Adipocyte (in vitro differentiated cells): ENCODE measurements at regions not wholly inside any gene's neighbourhood (a gene's known extent, or its start where the extent isn't known, plus 50 kb on each side); places are given as distances from the start of the nearest gene placed in this dataset.

Source experiments
- DNase-seq: peaks from one replicate; pipeline ENCODE4 v3.0.0-alpha.2; 2015; ENCODE audit warnings: low read depth
- H3K27me3 ChIP-seq: replicated peaks from 2 replicates; pipeline ENCODE4 v1.7.0; 2013; ENCODE audit warnings: mild to moderate bottlenecking, low read length, moderate library complexity; ENCODE audit not compliant: control insufficient read depth, insufficient read depth
- H3K36me3 ChIP-seq: 2 replicates; pipeline ENCODE4 v1.7.0; 2013; ENCODE audit warnings: low read length, mild to moderate bottlenecking, moderate library complexity; ENCODE audit not compliant: control insufficient read depth, insufficient read depth, severe bottlenecking
- H3K4me1 ChIP-seq: 2 replicates; pipeline ENCODE4 v1.7.0; 2013; ENCODE audit warnings: mild to moderate bottlenecking, low read length, moderate library complexity; ENCODE audit not compliant: control insufficient read depth, insufficient read depth
- H3K4me3 ChIP-seq: 2 replicates; pipeline ENCODE4 v1.7.0; 2013; ENCODE audit warnings: mild to moderate bottlenecking, low read length, moderate library complexity
- H3K9ac ChIP-seq: 2 replicates; pipeline ENCODE4 v1.7.0; 2013; ENCODE audit warnings: mild to moderate bottlenecking, low read length, moderate library complexity
- H3K9me3 ChIP-seq: 2 replicates; pipeline ENCODE4 v1.7.0; 2013; ENCODE audit warnings: mild to moderate bottlenecking, low read length, moderate library complexity; ENCODE audit not compliant: control insufficient read depth

DNA sequence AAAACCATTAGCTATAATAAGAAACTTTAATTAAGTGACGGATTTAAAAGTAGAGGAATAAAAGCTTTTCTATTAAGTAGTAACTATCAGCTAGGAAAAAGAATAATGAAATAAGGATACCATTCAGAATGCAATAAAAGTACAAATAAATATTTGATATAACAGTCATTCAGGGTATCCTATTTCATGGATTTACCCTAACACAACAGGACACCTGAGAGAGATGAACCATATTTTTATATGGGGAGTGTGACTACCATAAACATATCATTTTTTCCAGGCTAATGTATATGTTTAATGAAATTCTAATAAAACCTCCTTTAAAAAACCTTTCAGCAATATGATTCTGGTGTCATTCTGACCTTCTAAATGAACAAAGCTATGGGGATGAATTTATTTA lies 393.8 kb downstream of the SNAPC1 start:
- DNase-seq: no peak
- Histone ChIP-seq H3K4me3 (no peak overlapping the region), H3K27me3 (no peaks in the 10 kb centered on the region), H3K4me1 (no peaks in the 10 kb centered on the region), H3K9ac (no peak overlapping the region), H3K36me3 (no peaks in the 10 kb centered on the region), H3K9me3 (no peaks in the 10 kb centered on the region)

DNA sequence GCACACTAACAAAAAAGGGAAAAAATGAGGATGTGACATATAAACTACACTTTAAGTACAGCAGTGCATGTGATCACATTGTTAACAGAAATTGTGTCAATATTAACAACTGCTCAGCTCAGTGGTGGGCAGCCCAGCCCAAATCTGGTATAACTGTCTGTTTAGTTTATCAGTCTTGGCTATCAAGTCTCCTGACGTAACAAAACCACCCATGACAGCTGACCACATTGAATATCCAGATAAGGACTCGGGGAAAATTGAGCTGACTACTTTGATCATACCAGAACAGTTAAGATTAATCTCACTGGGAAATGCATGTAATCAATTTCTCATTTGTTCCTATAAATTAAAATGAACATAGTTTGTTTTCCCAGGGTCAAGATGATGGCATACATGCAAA lies 396.6 kb downstream of the SNAPC1 start:
- H3K9ac ChIP-seq: no peak overlapping the region
- no peak overlapping the region for H3K4me3 ChIP-seq
- peaks cover 8% of the 10 kb centered on the region for H3K27me3 ChIP-seq
- H3K9me3 ChIP-seq: no peaks in the 10 kb centered on the region
- H3K36me3 ChIP-seq: no peaks in the 10 kb centered on the region
- DNase-seq: no peak
- no peaks in the 10 kb centered on the region for H3K4me1 ChIP-seq

DNA sequence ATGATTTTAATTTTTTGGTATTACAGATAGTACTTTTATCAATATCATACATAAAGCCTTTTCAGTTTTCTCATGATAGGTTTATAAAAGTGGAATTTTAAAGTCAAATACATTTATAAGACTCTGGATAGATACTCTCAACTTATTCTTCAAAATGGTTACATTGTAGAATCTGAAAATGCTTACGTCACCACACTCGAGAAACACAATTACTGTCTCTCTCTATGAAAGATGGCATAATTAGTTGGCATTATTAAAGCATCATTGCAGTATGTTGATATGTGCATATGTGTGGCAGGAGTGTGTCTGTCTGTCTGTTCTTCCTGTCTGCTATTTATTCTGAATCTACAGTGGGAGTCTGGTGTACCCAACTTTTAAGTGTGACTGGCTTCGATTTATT lies 397.1 kb downstream of the SNAPC1 start:
- no peaks in the 10 kb centered on the region for H3K36me3 ChIP-seq
- no peaks in the 10 kb centered on the region for H3K9me3 ChIP-seq
- no peaks in the 10 kb centered on the region for H3K4me1 ChIP-seq
- H3K27me3 ChIP-seq: peaks cover 11% of the 10 kb centered on the region
- H3K4me3 ChIP-seq: no peak overlapping the region
- no peak for DNase-seq
- no peak overlapping the region for H3K9ac ChIP-seq

DNA sequence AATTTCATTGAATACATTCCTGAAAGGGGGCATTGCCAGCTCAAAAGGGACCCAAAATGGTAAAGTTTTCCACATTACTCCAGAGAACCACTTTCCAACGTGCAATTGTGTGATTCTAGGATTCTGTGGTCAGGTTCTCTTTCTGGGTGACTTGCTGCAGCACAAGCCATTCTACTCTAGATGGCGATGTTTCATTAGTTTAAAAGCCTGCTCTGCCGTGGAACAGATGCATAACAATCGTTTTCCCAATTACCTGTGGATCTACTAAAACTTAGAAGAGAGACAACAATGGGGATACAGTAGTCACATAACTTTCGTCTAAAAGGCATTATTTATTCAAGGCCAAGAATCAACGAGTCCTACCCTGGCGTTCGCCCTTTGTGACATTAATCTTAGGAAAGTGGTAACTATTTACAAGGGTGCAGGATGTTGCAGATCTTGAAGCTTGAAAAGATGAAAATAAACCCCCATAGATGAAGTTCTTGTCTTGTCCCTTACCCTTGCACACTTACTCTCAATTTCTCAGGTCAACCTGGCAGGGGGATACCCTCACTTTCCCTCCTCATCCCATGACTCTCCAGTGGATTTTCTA lies 400.9 kb downstream of the SNAPC1 start:
- H3K27me3 ChIP-seq: peaks cover 30% of the 10 kb centered on the region
- H3K4me3 ChIP-seq: no peak overlapping the region
- H3K4me1 ChIP-seq: no peaks in the 10 kb centered on the region
- H3K36me3 ChIP-seq: no peaks in the 10 kb centered on the region
- H3K9me3 ChIP-seq: no peaks in the 10 kb centered on the region
- DNase-seq: peak; percentile 84
- no peak overlapping the region for H3K9ac ChIP-seq

DNA sequence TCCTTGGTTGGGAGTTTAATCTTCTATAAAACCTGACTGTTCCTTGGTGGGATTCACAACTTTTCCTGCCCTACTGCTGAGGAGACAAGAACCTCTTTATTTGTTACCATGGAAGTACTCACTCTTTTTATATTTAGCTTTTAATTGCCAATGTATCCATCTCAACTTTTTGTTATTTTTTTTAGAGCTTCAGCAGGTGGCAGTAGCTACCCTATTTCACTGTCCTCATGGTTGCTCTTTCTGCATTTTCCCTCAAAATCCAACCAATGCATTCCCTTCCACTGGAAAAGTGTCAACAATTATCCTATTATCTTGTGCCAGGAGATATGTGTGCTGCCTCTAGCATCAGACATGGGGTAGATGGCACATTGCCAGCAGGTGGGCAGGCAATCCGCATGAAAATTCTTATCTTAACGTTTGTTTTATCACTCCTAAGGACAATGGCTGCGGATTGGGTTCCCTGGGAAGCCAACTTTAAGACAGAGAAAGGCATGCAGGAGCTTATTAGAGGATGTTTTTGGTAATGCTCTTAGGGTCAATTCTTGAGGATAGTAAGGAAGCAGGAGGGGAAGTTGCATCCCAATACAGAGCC lies 406.4 kb downstream of the SNAPC1 start:
- Histone ChIP-seq H3K27me3 (peaks cover 22% of the 10 kb centered on the region), H3K9ac (no peak overlapping the region), H3K4me1 (no peaks in the 10 kb centered on the region), H3K4me3 (no peak overlapping the region), H3K36me3 (no peaks in the 10 kb centered on the region), H3K9me3 (no peaks in the 10 kb centered on the region)
- DNase-seq: peak; percentile 32

DNA sequence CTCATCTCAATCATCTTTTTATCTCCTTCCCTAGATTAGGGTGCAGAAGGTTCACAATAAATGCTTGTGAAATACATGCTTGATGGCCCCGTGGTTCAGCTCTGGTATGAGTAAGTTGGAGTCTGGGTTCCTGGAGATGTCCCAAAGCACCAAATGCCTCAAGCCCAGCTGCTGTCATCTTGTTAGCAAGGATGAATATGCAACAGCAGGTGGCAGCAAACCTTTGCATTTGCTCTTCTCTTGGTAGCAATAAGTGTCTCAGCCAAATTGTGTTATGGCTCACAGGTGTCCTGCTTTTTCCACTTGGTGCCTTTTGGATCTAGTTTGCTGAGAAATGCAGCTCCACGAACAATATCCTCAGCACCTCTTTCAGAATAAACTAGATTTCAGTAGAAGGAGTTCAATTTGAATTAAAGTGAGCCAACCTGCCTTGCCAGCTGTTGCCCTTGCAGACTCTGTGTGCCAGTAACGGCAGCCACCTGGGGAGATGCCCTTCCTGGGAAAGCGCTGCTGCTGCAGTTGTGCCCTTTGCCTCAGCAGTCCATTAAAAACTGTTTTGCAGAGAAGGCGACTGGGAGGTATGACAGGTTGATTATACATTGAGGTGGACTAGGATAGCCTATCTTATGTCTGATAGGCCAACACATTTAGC lies 417.3 kb downstream of the SNAPC1 start:
- Histone ChIP-seq H3K27me3 (no peaks in the 10 kb centered on the region), H3K36me3 (no peaks in the 10 kb centered on the region), H3K4me1 (no peaks in the 10 kb centered on the region), H3K4me3 (no peak overlapping the region), H3K9ac (no peak overlapping the region), H3K9me3 (no peaks in the 10 kb centered on the region)
- DNase-seq: peak; percentile 94

DNA sequence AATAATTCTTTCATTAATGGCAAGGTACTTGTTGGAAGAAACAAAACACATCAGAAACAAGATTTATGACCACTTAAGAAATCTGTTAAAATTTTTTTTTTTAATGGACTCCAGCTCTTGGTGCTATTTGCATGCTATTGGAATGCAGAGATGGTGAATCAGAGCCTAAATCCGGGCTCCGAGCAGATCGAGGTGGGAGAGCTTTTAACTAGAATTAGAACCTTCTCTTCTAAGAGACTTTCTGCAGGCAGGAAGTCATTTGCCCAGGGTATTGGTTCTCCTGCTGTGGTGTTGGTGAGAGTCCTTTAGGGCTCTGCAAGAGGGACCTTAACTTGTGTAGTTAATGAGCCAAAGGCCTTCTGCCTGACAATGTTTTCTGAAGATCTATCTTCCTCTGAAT lies 419.4 kb downstream of the SNAPC1 start:
- DNase-seq: no peak
- Histone ChIP-seq H3K9ac (no peak overlapping the region), H3K4me3 (no peak overlapping the region), H3K27me3 (no peaks in the 10 kb centered on the region), H3K36me3 (no peaks in the 10 kb centered on the region), H3K4me1 (no peaks in the 10 kb centered on the region), H3K9me3 (no peaks in the 10 kb centered on the region)

DNA sequence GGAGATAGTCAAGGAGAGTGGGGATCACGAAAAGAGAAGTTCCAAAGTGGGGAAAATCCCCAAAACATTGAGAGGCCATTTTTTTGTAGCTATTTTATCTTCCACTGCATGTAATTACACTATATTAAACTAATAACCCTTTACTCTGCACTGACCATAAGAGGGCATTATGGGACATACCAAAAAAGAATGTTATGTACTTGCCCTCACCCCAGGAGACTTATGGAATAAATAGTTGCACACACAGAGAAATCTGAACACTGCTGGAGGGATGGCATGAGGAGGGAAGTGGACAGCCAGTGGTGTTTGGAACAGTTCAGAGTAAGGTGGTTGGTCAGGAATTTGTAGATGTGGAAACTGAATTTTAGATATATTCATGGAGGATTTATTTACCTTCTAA lies 422.9 kb downstream of the SNAPC1 start:
- peak; percentile 30 for DNase-seq
- H3K27me3 ChIP-seq: no peaks in the 10 kb centered on the region
- H3K9ac ChIP-seq: no peak overlapping the region
- H3K4me3 ChIP-seq: no peak overlapping the region
- no peaks in the 10 kb centered on the region for H3K36me3 ChIP-seq
- H3K9me3 ChIP-seq: no peaks in the 10 kb centered on the region
- H3K4me1 ChIP-seq: peaks cover 5% of the 10 kb centered on the region

DNA sequence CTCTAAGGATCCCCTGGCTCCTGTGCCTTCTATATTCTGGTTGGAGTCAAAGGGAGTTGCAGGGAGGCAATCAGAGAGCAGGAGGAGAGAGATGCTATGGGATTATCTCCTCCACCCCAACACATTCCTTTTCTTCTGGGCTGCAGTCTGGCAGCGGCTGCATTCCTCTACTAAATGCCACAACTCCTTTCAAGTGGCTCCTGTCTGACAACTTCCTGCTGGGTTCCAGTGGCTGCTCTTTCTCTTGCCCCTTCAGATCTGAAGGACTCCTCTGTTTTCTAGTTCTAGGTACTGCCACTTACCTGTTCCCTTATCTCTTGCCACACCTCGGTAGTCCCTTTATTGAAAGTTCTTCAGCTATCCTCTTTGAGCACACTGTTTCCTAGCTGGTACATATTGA lies 425.0 kb downstream of the SNAPC1 start:
- no peaks in the 10 kb centered on the region for H3K9me3 ChIP-seq
- no peak overlapping the region for H3K4me3 ChIP-seq
- no peaks in the 10 kb centered on the region for H3K27me3 ChIP-seq
- H3K9ac ChIP-seq: no peak overlapping the region
- DNase-seq: no peak
- peaks cover 5% of the 10 kb centered on the region for H3K4me1 ChIP-seq
- H3K36me3 ChIP-seq: no peaks in the 10 kb centered on the region

DNA sequence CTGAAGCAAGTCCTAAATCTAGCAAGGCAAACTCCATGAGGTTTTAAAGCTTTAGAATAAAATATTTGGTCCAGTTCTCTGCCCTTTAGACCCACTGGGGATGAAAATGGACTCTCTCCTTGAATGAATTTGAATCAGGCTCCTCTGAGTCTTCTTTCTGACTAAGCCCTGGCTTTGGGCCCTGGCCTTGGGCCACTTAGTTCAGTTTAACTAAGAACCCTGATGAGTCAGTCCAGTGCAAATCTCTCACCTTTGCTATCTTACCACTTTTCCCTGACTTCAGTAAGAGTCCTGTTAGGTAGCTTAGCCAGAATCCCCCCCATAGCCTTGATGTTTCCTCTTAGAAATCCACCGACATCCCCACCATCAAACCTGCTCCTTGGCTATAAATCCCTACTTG lies 427.5 kb downstream of the SNAPC1 start:
- H3K4me1 ChIP-seq: peaks cover 5% of the 10 kb centered on the region
- peak; percentile 27 for DNase-seq
- H3K27me3 ChIP-seq: no peaks in the 10 kb centered on the region
- no peaks in the 10 kb centered on the region for H3K36me3 ChIP-seq
- H3K4me3 ChIP-seq: no peak overlapping the region
- no peaks in the 10 kb centered on the region for H3K9me3 ChIP-seq
- H3K9ac ChIP-seq: no peak overlapping the region

DNA sequence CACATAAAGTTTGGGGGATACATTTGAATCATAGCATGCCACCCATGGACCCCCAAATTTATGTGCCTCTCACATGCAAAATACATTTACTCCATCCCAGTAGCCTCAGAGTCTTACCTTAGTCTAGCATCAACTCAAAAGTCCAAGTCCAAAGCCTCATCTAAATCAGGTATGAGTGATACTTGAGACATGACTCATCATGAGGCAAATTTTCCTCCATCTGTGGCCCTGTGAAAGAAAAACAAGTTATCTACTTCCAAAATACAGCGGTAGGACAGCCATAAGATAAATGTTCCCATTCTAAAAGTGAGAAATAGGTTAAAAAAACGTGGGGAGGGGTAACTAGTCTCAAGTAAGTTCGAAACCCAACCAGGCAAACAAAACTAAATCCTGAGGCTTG lies 444.2 kb downstream of the SNAPC1 start:
- Histone ChIP-seq H3K4me1 (no peaks in the 10 kb centered on the region), H3K9ac (no peak overlapping the region), H3K27me3 (no peaks in the 10 kb centered on the region), H3K9me3 (no peaks in the 10 kb centered on the region), H3K36me3 (no peaks in the 10 kb centered on the region), H3K4me3 (no peak overlapping the region)
- peak; percentile 31 for DNase-seq
